Lower leg skin (tissue), 4 donors: ENCODE measurements at regions not wholly inside any gene's neighbourhood (a gene's known extent, or its start where the extent isn't known, plus 50 kb on each side); places are given as distances from the start of the nearest gene placed in this dataset.

Source experiments
- DNase-seq, 2 donors: peaks; one replicate each; pipeline ENCODE4 v3.0.0-alpha.2; 2019; ENCODE audit warnings: low spot score in 2 of 2
- H3K4me3 ChIP-seq: fragments of 200-600 bp; sonication (generic); 2 replicates; pipeline ENCODE4 v1.5.1; 2017; ENCODE audit warnings: mild to moderate bottlenecking, low read depth; ENCODE audit not compliant: poor library complexity, severe bottlenecking
- POLR2A ChIP-seq, 2 donors: fragments of 450-650 bp; IDR thresholded peaks; one replicate each; pipeline ENCODE4 v1.6.1; 2016 to 2017; ENCODE audit warnings: antibody characterized with exemption in 2 of 2, mild to moderate bottlenecking in 1 of 2, moderate library complexity in 1 of 2
- WGBS, 2 donors: methylation state at CpG; one replicate each; pipeline ENCODE4 v1.1.5; 2018; 5-methylcytosine and 5-hydroxymethylcytosine counted together
- intact Hi-C: fragments of 100-400 bp; cut with DNase I; formaldehyde crosslinking; loops from one replicate; pipeline ENCODE4 v1.15.0; 2023; ENCODE audit warnings: low total_unique reads
- TF ChIP-seq, protein P1 (sequence below), 3 donors: fragments of 450-650 bp; IDR thresholded peaks; one replicate each; pipeline ENCODE4 v1.5.1; 2016; ENCODE audit warnings: antibody characterized with exemption in 3 of 3, mild to moderate bottlenecking in 3 of 3, moderate library complexity in 2 of 3

DNA sequence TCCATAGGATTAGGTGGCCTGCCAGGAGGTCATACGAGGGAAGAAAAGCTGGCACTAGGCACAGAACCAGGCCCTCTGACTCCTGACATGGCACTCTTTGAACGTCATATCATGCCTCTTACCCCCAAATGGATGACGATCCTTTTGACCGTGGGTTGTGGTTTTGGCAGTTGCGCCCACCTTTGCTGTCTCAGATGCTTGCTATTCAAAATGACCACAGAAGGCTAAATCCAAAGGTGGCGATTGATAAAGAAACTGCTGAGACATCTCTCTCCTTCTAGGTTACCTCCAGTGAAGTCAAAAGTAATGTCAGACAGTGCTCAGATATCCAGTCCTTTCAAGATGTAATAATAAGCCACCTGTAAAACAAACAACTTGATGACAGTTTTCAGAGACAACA is 385.0 kb downstream of the EFNA5 start:
- intact Hi-C loops: no loop called here
- no peak for DNase-seq
- TF ChIP-seq, protein P1, sequence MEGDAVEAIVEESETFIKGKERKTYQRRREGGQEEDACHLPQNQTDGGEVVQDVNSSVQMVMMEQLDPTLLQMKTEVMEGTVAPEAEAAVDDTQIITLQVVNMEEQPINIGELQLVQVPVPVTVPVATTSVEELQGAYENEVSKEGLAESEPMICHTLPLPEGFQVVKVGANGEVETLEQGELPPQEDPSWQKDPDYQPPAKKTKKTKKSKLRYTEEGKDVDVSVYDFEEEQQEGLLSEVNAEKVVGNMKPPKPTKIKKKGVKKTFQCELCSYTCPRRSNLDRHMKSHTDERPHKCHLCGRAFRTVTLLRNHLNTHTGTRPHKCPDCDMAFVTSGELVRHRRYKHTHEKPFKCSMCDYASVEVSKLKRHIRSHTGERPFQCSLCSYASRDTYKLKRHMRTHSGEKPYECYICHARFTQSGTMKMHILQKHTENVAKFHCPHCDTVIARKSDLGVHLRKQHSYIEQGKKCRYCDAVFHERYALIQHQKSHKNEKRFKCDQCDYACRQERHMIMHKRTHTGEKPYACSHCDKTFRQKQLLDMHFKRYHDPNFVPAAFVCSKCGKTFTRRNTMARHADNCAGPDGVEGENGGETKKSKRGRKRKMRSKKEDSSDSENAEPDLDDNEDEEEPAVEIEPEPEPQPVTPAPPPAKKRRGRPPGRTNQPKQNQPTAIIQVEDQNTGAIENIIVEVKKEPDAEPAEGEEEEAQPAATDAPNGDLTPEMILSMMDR (IDR thresholded peaks at IDR 0.05): no peak
- no peak for TF ChIP-seq POLR2A (IDR thresholded peaks at IDR 0.05)
- no peak overlapping the region for H3K4me3 ChIP-seq
- 88 to 94% methylated on average over 6 of the region's 6 CpGs for WGBS, 2 donors

DNA sequence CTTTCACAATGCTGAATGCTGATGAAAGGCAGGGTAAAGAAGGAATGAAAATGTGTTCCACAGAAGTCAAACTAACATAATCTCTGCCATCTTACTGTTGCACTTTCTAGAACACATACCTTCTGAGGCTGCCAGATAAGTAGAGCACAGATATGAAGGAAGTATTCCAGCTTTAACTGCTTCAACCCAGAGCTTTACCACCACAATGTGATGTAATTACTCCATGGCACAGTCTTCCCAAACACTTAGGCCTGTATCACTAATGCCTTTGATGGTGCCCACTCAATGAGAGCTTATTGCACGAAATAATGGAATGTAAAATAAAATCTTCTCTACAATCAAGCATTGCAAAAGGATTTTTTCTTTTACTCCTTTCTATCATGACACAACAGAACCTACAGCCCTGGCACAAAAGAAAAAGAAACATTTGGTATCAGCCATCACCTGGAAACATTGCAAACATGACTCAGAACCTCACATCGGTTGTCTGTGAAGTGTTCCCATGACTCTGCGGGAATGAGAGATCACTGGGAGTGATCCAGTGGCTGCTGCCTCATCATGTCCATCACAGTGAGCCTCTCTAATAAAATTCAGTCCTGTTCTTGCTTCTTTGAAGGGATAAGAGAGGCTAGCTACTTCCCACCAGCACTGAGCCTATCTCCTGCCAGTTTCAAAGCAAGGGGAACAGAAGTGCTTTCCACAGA is 385.8 kb downstream of the EFNA5 start:
- intact Hi-C loops: no loop called here
- TF ChIP-seq, protein P1 (IDR thresholded peaks at IDR 0.05): no peak
- TF ChIP-seq POLR2A (IDR thresholded peaks at IDR 0.05): no peak
- WGBS, 2 donors: 51 to 64% methylated on average over 3 of the region's 3 CpGs
- no peak overlapping the region for H3K4me3 ChIP-seq
- DNase-seq: peak in 1 of 2 donors; percentile 29

DNA sequence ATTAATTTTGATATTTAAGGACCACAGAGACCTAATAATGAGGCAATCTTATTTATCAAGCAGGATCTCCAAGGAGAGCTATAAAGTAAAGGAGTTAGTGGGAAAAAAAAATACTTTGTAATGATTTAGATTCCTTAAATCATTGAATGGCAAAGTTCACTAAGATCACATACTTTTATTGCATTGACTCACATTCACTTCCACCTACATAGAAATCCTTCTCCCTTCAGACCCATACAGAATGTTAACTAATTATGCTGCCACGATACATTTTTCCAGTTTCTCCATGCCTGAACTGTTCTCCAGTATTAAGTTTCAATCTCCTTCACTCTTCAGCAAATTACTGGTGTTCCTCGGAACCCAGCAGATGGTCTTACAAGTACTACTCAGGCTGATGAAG is 388.7 kb downstream of the EFNA5 start:
- DNase-seq: no peak
- 64 to 73% methylated on average over 2 of the region's 2 CpGs for WGBS, 2 donors
- no peak overlapping the region for H3K4me3 ChIP-seq
- no peak for TF ChIP-seq POLR2A (IDR thresholded peaks at IDR 0.05)
- TF ChIP-seq, protein P1 (IDR thresholded peaks at IDR 0.05): no peak
- intact Hi-C loops: no loop called here

DNA sequence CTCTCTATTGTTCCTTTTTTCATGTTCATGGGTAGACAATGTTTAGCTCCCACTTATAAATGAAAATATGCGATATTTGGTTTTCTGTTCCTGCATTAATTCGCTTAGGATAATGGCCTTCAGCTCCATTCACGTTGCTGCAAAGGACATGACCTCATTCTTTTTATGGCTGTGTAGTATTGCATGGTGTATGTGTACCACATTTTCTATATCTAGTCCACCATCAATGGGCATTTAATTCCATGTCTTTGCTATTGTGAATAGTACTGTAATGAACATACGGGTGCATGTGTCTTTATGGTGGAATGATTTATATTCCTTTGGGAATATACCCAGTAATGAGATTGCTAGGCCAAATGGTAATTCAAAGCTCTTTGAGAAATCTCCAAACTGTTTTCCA is 392.0 kb downstream of the EFNA5 start:
- WGBS, 2 donors: 61 to 66% methylated on average over 4 of the region's 4 CpGs
- DNase-seq: no peak
- TF ChIP-seq POLR2A (IDR thresholded peaks at IDR 0.05): no peak
- TF ChIP-seq, protein P1 (IDR thresholded peaks at IDR 0.05): no peak
- H3K4me3 ChIP-seq: no peak overlapping the region
- intact Hi-C loops: no loop called here

DNA sequence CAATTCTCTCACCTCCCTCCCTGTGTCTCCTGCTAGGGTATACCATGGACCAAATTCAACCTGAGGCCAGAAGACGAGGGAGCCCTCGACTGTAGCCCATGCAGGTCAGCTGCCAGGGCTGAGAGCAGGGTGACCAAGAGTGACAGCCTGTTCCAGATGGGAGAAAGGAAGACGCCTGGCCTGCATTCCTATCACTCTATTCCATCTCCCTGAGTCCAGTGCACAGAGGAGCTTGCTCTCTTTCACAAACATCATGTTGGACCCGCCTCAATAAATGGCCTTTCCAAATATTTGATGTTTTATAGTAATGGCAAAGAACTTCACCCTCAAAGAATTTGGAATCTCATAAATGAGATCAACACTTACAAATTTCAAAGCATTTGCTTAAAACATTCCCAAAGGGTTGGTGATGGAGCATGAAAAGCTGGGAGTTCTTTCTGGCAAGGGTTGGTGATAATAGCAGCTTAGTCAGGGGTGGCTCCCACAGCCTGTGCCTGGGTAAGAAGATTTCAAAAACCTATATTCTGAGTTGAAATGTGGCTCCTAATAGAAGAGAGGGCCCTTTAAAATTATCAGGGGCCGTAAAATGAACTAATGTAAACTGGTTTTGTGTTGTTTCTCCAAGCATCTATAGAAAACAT is 393.1 kb downstream of the EFNA5 start:
- no peak for TF ChIP-seq POLR2A (IDR thresholded peaks at IDR 0.05)
- TF ChIP-seq, protein P1 (IDR thresholded peaks at IDR 0.05): no peak
- H3K4me3 ChIP-seq: no peak overlapping the region
- DNase-seq: no peak
- WGBS, 2 donors: 65 to 84% methylated on average over 5 of the region's 5 CpGs
- intact Hi-C loops: no loop called here
